Occipital lobe (tissue), 1 donor: ENCODE measurements at regions not wholly inside any gene's neighbourhood (a gene's known extent, or its start where the extent isn't known, plus 50 kb on each side); places are given as distances from the start of the nearest gene placed in this dataset.

Experiments
- DNase-seq: peaks from one replicate; lab custom pipeline; 2025; lab: John Stamatoyannopoulos, UW

DNA sequence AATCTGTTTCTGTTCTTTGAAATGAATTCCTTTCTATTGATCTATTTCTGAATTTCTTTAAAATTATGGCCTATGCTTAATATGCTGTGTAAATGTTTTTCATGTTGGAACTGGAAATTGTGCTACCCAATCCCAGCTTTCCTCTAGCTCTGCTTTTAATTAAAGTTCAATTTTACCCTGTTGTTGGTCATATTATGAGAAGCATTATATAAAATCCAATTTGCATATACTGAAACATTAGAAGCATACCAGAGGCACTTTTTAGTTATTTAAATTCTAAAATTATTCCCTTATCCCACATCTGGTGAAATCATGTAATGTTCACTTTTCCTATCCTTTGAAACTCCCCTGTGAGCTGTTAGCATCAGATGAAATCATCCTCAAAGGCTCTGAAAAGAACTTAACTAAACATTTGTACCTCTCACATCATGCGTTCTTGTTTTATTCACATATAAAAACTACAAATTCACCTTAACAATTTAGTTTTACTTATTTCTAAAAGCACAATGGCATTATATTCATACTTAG is 160.6 kb upstream of the COL21A1 start:
- DNase-seq: no peak

DNA sequence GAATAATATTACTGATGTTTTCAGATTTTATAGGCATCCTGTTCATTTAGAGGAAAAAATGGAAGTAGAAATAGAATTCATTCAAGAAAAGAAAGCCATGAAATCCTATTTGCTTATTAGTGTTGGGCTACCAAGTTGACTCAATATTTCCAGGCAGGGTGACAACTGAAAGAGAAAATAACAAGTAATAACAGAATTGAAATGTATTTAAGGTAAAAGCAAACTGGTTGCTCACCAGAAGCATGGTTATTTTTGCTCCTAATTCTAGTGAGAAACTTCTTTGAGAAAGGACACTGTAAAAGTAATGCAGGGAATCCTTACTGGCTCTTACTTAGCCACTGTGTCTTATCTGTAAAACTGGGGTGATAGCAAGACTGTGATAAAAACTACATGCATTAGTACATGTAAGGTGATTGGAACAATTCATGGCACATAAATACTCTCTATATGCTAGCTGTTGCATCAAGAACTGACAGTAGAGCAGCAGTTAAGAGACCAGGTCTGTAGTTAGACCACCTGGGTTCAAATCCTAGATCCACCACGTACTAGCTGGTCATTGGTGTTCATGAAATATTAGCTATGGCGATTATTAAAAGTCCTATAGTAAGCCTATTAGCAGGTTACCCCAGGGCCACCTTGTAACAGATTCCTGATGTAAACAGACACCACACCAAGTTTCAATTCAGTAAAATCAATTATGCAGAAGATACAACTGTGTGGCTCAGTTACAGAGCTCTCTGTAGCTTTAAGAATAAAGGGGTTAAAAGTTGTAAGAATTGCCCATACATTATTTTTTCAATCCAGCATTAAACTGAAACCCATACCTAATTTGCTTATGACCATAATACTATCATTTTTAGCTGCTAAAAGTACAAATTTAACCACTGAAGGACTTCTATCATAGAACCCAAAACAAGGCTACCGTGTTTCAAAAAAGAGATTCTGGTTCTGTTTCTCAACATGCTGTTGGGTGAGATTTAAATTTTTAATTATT is 159.2 kb upstream of the COL21A1 start:
- no peak for DNase-seq

DNA sequence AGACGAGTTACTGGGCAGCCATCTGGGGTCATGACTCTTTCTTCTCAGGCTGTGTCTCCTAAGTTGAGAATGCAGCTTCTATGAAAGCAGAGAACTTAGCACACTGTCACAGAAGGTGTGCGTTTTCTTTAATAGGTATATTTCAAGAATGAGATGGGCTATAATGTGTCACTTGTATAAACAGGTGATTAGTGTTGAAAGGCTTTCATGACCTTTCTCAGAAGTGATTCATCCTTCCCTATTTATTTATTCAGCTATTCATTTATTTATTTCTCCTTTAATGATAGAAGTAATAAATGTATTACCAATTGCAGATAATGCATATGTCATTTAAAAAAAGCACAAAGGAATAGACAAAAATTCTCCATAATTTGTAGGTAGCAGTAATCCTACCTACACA is 157.2 kb upstream of the COL21A1 start:
- no peak for DNase-seq

DNA sequence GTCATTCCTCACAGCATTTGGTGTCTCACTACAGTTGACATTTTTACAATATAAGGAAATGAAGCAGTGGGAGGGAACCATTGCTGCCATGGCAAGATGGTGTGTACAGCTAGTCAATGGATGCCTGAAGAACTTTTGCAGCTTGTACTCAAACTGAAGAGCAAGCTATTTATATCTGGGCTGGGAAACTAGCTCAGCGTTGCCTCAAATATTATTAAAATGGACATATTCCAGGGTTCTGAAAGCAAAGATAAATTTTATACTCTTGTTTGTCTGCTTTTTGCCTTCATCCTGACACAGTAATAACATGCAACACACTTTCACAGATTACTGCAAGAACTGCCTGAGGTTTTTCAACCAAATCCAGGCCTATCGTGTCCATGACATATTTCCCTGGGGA is 156.4 kb upstream of the COL21A1 start:
- DNase-seq: no peak

DNA sequence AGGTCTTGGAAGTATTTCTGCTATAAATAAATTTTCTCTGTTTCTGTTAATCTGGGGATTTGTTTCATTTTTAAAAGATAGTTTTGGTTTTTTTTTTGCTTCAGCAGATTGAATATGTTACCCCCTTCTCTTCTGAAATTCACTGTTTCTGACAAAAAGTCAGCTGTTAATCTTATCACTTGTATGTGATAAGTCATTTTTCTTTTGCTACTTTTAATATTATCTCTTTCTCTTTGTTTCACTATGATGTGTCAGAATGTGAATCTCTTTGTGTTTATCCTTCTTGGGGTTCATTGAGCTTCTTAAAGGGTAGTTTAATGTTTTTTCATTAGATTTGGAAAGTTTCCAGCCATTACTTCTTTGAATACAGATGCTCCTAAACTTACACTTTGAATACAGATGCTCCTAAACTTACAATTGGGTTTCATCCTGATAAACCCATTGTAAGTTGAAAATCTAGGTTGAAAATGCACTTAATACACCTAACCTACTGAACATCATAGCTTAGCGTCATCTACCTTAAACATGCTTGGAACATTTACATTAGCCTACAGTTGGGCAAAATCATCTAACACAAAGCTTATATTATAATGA is 154.2 kb upstream of the COL21A1 start:
- no peak for DNase-seq

DNA sequence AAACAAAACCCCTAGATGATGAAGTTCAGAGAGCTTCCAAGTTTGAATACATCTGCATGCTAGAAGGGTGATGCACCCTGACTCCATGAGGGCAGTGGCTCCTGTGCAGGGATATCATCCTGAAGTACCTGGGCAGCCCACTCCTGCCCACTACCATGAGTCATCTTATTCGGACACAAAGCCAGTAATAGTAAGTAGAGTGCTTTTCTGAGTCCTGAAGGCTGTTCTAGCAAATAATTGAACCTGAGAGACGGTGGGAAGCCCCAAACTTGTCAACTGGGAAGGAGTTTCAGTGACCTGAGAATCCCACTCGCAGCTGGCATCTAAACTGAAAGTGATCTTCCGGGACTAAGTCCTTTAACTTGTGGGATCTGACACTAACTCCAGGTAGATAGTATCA is 152.9 kb upstream of the COL21A1 start:
- no peak for DNase-seq

DNA sequence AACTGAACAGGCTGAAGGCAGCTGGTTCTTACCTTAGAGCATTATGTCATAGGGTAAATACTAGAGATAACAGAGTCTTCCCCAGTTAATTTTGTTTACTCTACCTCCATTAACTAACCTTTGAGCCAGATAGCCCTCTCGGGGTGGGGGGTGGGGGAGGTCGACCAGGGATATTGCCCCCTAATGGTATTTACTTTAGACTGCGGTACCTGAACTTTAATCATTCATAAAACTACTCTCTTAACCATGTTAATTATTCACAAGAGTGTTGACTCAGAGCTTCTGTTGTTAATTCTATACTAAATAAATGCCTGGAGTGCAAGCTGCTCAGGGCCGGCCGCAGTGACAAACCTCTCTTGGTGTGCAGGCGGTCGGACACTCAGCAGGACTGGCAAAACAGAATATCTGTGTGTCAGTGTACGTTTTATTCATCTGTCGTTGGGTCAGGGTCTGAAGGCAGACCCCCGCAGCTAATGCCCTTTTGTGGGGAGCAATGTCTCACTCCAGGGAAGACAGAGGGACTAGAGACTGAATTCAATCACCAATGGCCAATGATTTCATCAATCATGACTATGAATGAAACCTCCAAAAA is 152.4 kb upstream of the COL21A1 start:
- no peak for DNase-seq

DNA sequence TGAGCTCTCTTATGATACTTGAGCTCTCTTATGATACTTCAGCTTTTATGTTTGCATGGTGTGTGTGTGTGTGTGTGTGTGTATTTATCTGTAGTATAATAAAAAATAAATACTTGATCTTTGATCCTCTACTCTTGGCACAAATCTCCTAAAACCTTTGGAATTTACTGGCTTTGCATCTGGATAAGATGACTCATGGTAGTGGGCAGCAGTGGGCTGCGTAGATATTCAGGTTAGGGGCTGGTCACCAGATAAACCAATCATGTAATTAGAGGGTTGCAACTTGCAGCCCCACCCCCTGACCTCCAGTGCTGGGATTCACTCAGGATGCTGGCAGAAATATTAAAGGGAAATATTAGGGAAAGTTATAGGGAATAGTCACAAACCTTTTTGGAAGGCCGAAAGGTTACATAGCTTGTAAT is 151.9 kb upstream of the COL21A1 start:
- DNase-seq: no peak

DNA sequence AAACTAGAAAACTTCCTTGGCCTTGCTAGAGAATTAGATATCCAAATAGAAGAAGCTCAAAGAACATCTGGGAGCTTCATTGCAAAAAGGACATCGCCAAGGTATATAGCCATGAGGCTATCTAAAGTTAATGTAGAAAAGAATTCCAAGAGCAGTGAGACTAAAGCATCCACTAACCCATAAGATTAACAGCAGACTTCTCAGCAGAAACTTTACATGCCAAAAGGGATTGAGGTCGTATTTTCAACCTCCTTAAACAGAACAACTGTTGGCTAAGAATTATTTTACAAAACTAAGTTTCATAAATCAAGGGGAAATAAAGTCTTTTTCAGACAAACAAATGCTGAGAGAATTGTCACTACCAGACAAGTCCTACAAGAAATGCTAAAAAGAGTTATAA is 149.1 kb upstream of the COL21A1 start:
- DNase-seq: no peak

DNA sequence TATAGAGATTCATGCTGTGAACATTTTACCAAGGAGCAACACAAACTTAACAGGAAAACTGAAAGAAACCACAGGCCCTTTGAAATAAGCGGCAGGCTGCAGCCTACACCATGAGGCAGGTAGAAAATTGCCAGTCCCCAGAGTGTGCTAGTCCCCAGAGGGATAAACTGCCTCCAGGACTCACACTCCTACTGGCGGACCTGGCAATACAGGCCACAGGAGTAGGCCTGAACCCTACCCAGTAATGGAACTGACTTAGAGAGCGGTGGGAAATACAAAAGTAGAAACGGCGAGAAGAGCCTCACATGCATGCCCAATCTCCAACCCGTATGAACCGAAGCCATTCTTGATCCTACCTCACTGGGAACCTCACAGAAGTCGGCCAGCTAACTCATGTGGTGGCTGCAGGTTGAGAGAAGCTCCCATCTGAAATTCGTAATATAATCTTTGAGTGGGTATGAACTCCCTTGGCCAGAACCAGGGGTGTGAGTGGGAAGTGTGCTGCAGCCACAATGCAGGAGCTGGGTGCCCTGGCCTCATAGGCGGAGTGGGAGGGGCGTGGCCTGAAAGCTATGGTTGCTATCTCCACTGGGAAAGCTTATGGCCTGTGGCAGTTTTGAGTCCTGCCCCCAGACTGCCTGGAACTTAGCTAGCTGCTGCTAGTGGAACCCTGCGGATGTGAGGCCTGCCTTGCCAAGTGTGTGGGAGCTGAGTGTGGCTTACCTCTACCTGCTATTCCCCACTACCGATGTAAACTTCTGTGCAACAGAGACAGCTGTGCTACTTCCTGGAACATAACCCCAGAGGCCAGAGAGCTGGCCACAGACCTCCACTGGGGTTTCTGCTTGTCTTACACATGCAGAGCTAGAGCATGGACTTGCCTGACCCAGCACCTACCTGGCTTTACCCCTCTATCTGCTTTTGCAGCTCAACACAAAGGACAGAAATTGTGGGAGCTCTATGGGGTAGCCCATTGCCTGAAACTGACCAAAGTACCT is 146.5 kb upstream of the COL21A1 start:
- no peak for DNase-seq

DNA sequence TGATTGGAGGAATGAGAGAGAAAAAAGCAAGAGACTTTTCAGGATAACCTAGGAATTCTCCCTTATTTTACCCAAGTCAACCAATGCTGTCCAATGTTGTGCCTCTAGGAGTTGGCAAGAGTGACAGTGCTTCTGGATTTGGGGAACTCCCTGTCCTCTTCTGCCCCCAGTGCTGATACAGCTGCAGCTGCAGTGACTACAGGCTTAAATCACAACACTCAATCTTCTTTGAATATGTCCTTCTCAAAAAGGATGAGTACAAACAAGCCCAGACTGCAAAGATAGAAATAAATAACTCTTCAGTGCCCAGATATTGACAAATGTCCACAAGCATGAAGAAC is 141.0 kb upstream of the COL21A1 start:
- no peak for DNase-seq

DNA sequence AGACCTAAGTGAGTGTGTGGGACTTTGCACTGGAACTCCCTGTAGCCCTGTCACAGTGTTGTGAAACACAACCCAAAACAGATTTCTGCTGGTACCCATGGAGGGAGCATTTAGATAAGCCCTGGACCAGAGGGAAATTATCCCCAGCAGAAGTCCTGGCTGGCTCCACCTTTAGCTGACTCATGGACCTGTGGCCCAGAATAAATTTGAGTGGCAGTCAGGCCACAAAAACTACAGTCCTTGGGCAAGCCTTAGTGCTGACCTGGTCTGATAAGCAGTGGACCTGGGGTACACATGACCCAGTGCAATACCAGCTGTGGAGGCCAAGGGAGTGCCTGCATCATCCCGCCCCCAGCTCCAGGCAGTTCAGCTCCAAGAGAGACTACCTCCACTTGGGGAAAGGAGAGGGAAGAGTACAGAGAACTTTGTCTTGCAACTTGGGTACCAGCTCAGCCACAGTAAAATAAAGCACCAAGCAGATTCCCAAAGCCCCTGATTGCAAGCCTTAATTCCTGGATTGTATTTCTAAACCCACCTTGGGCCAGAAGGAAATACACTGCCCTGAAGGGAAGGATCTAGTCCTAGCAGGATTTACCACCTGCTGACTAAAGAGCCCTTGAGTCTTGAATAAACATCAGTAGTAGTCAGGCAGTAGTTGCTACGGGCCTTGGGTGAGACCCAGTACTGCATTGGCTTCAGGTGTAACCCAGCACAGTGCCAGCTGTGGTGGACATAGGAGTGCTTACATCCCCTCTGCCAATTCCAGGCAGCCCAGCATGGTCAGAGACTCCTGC is 140.4 kb upstream of the COL21A1 start:
- no peak for DNase-seq

DNA sequence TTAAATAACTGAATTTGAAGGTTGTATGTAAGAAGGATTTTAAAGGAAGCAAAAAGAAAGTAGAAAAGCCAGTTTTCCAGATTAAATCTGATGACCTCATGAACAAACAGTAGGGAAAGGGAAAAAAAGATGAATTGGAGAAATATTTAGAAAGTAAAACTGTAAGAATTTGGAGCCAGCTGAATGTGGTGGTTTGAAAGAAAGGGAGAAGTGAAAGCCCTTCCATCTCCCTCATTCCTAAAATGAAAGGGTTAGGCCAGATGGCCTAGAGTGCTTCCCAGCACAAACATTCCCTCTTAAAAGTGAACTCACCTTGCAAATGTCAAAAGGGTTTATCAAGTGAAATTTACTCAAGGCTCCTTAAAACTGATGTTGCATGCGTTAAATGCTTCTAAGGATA is 139.3 kb upstream of the COL21A1 start:
- DNase-seq: no peak

DNA sequence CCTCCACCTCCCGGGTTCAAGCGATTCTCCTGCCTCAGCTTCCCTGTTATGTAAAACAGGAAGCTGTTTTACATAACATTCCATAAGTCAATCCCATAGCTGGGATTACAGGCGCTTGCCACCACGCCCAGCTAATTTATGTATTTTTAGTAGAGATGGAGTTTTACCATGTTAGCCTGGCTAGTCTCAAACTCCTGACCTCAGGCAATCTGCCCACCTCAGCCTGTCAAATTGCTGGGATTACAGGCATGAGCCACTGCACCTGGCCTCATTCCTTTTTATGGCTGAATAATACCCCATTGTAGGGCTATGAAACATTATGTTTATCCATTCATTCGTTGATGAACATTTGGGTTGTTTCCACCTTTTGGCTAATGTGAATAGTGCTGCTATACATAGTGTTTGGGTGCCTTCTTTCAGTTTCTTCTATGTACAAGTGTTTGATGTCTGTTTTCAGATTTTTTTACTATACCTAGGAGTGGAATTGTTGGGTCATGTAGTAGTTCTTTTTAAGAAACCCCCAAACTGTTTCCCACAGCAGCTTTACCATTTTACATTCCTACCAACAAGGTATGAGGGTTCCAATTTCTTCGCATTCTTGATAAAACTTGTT is 138.7 kb upstream of the COL21A1 start:
- no peak for DNase-seq

DNA sequence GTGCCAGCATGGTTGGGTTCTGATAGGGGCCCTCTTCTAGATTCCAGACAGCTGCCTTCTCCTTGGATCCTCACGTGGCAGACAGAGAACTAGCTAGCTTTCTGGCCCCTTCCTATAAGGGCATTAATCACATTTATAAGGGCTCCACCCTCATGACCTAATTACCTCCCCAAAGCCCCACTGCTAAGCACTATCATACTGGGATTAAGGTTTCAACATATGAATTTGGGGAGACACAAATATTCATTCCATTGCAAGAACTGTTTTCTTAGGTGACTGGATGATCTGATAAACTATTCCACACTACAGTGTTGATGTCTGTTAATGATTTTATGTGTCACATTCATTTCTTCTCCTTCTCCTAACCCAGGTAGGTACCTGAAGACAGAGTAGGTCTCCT is 135.8 kb upstream of the COL21A1 start:
- no peak for DNase-seq

DNA sequence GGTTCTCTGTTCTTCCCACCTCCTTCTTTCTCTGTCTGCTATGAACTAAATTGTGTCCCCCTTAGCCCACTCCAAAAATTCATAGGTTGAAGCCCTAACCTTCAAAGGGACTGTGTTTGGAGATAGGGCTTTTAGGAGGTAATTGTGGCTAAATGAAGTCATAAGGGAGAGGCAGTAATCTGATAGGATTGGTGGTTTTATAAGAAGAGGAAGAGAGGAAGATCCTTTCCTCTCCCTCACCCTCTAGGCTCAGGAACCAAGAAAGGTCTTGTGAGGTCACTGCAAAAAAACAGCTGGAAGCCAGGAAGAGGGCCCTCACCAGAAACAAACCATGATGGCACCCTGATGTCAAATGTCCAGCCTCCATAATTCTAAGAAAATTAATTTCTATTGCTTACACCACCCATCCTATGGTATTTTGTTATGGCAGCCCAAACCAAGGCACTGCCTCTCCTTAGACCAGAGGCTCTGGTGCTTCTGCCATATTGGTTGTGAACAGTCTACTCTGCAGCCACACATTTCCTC is 135.1 kb upstream of the COL21A1 start:
- no peak for DNase-seq

DNA sequence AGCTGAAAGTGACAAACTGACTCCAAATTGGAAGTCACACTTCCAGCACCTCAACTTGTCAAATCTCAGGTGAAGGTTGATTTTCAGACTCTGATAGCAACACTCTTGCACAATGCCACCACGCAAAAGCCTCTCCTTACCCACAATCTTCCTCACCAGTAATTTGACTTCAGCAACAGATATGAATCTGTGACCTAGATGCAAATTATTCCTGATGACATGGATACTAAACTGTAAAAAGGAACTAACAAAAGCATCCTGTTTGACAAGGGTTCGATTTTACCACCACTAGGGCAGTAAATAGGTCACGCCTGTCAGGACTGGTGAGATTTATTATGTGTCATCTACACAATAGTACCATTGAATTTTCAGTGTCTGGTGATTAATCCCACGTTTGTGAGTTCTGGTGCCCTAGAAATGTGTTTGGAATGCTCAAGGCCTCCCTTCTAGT is 134.4 kb upstream of the COL21A1 start:
- DNase-seq: no peak

DNA sequence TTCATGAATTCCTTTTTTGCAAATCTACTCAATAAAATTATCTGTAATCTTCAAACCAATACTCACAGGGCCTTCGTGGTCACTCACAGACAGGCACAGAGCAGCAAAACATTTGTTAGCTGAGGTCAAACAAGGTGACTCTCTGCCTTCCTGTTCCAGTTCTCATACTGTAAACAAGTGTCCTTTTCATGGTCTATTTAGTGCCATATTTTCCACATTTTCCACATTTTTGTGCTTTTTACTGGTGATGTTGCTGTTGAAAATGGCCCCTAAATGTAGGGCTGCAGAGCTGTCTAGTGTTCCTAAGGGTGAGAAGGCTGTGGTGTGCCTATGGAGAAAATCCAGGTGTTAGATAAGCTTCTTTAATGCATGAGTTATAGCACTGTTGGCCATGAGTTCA is 133.1 kb upstream of the COL21A1 start:
- DNase-seq: no peak

DNA sequence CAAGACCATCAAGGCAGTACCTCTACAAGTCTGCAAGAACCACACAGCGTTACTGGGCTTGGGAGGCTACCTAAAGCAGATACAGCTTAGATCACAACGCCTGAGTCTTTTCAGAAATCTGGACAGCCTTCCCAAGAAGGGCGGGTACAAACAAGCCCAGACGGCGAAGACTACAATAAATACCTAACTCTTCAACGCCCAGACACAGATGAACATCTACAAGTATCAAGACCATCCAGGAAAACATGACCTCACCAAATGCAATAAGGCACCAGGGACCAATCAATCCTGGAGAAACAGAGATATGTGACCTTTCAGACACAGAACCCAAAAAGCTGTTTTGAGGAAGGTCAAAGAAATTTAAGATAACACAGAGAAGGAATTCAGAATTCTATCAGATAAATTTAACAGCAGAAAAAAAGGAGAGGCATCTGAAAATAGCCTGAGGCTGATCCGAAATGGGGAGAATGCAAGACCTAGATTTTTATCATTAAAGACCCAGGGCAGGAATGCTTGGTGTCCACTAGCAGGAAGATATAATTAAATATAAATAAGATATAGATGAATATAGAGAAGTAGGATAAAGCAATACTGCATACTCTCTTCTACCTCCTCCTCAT is 131.7 kb upstream of the COL21A1 start:
- DNase-seq: no peak
